Lung (tissue), 11 donors: ENCODE measurements at regions not wholly inside any gene's neighbourhood (a gene's known extent, or its start where the extent isn't known, plus 50 kb on each side); places are given as distances from the start of the nearest gene placed in this dataset.

Experiments used
- ATAC-seq: fragments of 200-7000 bp; cut with Tn5 transposase; one replicate; pipeline ENCODE4 v1.9.1; 2020; ENCODE audit warnings: moderate number of reproducible peaks; ENCODE audit not compliant: insufficient read depth, low FRiP score
- DNase-seq, 3 donors: peaks; one replicate each; pipeline ENCODE4 v3.0.0-alpha.2; 2013 to 2017
- H3K27ac ChIP-seq, 2 donors: one replicate each; pipeline ENCODE4 v1.5.1; 2013; ENCODE audit warnings: mild to moderate bottlenecking in 2 of 2, moderate library complexity in 2 of 2, control low read depth in 1 of 2, inconsistent platforms in 1 of 2, low read depth in 1 of 2, low read length in 1 of 2
- H3K27me3 ChIP-seq, 3 donors: one replicate each; pipeline ENCODE4 v1.5.1; 2013; ENCODE audit warnings: low read length in 2 of 3; ENCODE audit not compliant: control insufficient read depth in 3 of 3, insufficient read depth in 3 of 3
- H3K36me3 ChIP-seq, 4 donors: one replicate each; pipeline ENCODE4 v1.5.1; 2013; ENCODE audit warnings: low read length in 4 of 4, mild to moderate bottlenecking in 1 of 4, moderate library complexity in 1 of 4; ENCODE audit not compliant: control insufficient read depth in 4 of 4, insufficient read depth in 4 of 4
- H3K4me1 ChIP-seq, 5 donors: one replicate each; pipeline ENCODE4 v1.5.1; 2013; ENCODE audit warnings: low read length in 5 of 5, mild to moderate bottlenecking in 2 of 5, moderate library complexity in 1 of 5; ENCODE audit not compliant: control insufficient read depth in 5 of 5, insufficient read depth in 5 of 5
- H3K4me3 ChIP-seq: one replicate; pipeline ENCODE4 v1.5.1; 2013; ENCODE audit warnings: mild to moderate bottlenecking, control low read depth, moderate library complexity
- H3K9ac ChIP-seq, 2 donors: one replicate each; pipeline ENCODE4 v1.5.1; 2013; ENCODE audit warnings: low read length in 2 of 2, control low read depth in 1 of 2; ENCODE audit not compliant: insufficient read depth in 1 of 2
- H3K9me3 ChIP-seq, 4 donors: one replicate each; pipeline ENCODE4 v1.5.1; 2013; ENCODE audit warnings: low read length in 3 of 4, mild to moderate bottlenecking in 1 of 4, moderate library complexity in 1 of 4; ENCODE audit not compliant: control insufficient read depth in 4 of 4, insufficient read depth in 3 of 4
- WGBS, 2 donors: extraction: QIAGEN DNeasy Blood & Tissue Kit; methylation state at CpG; one replicate each; pipeline ENCODE4 v1.1.7; 2013; 5-methylcytosine and 5-hydroxymethylcytosine counted together
- TF ChIP-seq, protein P1 (sequence below): IDR thresholded peaks from 2 replicates; pipeline ENCODE4 v1.5.1; 2012; ENCODE audit warnings: mild to moderate bottlenecking; ENCODE audit errors: control extremely low read depth, extremely low read depth
- donor health status: control.
- donor health status: control.
- donor health status: Bipolar disorder and iron deficiency.
- donor health status: healthy.
- donor health status: DM: yes; HTN: yes; CAD: no.

DNA sequence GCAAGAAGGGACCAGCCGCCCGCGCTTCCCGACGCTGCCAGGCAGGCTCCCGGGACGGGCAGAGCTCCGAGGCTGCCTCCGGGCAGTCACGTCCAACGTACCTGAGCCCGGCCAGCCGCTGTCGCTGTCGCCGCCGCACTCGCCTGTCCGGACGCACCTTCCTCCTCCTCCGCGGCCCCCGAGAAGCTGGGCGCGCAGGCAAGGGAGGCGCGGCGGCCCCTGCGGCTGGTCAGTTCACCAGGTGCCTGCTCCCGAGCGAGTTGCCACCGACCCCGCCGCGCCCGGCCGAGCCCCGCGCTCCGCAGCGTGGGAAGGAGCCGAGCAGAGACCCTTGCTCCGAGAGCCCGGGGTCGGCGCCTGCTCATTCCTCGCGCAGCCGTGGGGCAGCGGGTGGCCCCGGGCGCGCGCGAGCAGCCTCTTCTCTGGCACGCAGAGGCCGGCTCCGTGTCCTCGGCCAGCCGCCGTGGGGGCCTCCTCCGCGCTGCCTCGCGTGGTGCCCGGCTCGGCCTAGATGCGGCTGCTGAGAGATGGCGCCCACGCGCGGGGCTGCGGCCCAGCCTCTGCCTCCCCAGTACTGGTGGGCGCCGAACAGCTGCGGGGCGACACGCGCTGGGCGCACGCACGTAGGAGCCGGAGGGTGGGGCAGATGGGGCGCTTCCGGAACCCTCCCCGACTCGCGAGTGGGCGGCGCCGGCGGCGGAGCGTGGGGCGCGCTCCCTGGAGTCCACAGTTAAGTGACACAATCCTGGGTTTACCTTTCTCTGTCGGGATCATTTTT is 419.4 kb downstream of the UQCRFS1 start:
- H3K36me3 ChIP-seq, result no peaks in the 10 kb centered on the region
- no peak for DNase-seq
- peaks cover 0 to 15% (median 0%) of the 10 kb centered on the region in 4 donors for H3K9me3 ChIP-seq
- H3K9ac ChIP-seq, result no peak overlapping the region
- 4 to 6% methylated on average over 70 to 97 of the region's 97 CpGs for WGBS, 2 donors
- no peaks in the 10 kb centered on the region for H3K4me1 ChIP-seq
- peak overlapping the region in 1 of 2 donors; percentile 48 for H3K27ac ChIP-seq
- H3K4me3 ChIP-seq, result no peak overlapping the region
- TF ChIP-seq, protein P1, sequence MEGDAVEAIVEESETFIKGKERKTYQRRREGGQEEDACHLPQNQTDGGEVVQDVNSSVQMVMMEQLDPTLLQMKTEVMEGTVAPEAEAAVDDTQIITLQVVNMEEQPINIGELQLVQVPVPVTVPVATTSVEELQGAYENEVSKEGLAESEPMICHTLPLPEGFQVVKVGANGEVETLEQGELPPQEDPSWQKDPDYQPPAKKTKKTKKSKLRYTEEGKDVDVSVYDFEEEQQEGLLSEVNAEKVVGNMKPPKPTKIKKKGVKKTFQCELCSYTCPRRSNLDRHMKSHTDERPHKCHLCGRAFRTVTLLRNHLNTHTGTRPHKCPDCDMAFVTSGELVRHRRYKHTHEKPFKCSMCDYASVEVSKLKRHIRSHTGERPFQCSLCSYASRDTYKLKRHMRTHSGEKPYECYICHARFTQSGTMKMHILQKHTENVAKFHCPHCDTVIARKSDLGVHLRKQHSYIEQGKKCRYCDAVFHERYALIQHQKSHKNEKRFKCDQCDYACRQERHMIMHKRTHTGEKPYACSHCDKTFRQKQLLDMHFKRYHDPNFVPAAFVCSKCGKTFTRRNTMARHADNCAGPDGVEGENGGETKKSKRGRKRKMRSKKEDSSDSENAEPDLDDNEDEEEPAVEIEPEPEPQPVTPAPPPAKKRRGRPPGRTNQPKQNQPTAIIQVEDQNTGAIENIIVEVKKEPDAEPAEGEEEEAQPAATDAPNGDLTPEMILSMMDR, result no peak
- peaks cover 14 to 40% (median 23%) of the 10 kb centered on the region in 3 donors for H3K27me3 ChIP-seq
- no peak for ATAC-seq

GRCh38 chr19:28785971-28786370 is 427.0 kb downstream of the UQCRFS1 start:
- DNase-seq, result no peak
- 34 to 39% methylated on average over 3 of the region's 3 CpGs for WGBS, 2 donors

GRCh38 chr19:28764066-28764465 is 448.9 kb downstream of the UQCRFS1 start:
- peaks cover 0 to 6% (median 3%) of the 10 kb centered on the region in 4 donors for H3K9me3 ChIP-seq
- H3K27me3 ChIP-seq, result no peaks in the 10 kb centered on the region
- no peak overlapping the region for H3K27ac ChIP-seq
- no peaks in the 10 kb centered on the region for H3K4me1 ChIP-seq
- H3K36me3 ChIP-seq, result no peaks in the 10 kb centered on the region
- H3K4me3 ChIP-seq, result no peak overlapping the region
- no peak overlapping the region for H3K9ac ChIP-seq
- DNase-seq, result no peak
- TF ChIP-seq, protein P1, result no peak
- no peak for ATAC-seq

More at GRCh38 chr19:28785971-28786370, 427.0 kb downstream of the UQCRFS1 start:
- no peak overlapping the region for H3K4me3 ChIP-seq
- H3K4me1 ChIP-seq, result no peaks in the 10 kb centered on the region
- no peaks in the 10 kb centered on the region for H3K36me3 ChIP-seq
- H3K9ac ChIP-seq, result no peak overlapping the region
- ATAC-seq, result no peak
- peaks cover 0 to 10% (median 6%) of the 10 kb centered on the region in 4 donors for H3K9me3 ChIP-seq
- H3K27ac ChIP-seq, result no peak overlapping the region
- H3K27me3 ChIP-seq, result peaks cover 0 to 3% (median 2%) of the 10 kb centered on the region in 3 donors
- TF ChIP-seq, protein P1, result no peak
